ENCODE measurements at regions not wholly inside any gene's neighbourhood (a gene's known extent, or its start where the extent isn't known, plus 50 kb on each side); places are given as distances from the start of the nearest gene placed in this dataset.

GRCh38 chr5:2569176-2569575 lies 182.3 kb downstream of the IRX2 start:
- no peak for DNase-seq (ENCODE audit: low spot score in 2 of 2)
- intact Hi-C loops (cut with DNase I; ENCODE audit: low total_unique reads) = no loop called here
- WGBS, 2 donors = 79% methylated on average over 10 of the region's 10 CpGs
- no peak overlapping the region for H3K4me3 ChIP-seq (ENCODE audit: low read depth, poor library complexity, severe bottlenecking)
- TF ChIP-seq, protein P1, sequence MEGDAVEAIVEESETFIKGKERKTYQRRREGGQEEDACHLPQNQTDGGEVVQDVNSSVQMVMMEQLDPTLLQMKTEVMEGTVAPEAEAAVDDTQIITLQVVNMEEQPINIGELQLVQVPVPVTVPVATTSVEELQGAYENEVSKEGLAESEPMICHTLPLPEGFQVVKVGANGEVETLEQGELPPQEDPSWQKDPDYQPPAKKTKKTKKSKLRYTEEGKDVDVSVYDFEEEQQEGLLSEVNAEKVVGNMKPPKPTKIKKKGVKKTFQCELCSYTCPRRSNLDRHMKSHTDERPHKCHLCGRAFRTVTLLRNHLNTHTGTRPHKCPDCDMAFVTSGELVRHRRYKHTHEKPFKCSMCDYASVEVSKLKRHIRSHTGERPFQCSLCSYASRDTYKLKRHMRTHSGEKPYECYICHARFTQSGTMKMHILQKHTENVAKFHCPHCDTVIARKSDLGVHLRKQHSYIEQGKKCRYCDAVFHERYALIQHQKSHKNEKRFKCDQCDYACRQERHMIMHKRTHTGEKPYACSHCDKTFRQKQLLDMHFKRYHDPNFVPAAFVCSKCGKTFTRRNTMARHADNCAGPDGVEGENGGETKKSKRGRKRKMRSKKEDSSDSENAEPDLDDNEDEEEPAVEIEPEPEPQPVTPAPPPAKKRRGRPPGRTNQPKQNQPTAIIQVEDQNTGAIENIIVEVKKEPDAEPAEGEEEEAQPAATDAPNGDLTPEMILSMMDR (IDR thresholded peaks at IDR 0.05) = no peak
- TF ChIP-seq POLR2A (IDR thresholded peaks at IDR 0.05) = no peak

GRCh38 chr5:2566284-2566683 lies 185.2 kb downstream of the IRX2 start:
- WGBS, 2 donors = 68 to 71% methylated on average over 3 of the region's 3 CpGs
- H3K4me3 ChIP-seq (ENCODE audit: low read depth, poor library complexity, severe bottlenecking) = no peak overlapping the region
- TF ChIP-seq, protein P1 (IDR thresholded peaks at IDR 0.05) = no peak
- no peak for TF ChIP-seq POLR2A (IDR thresholded peaks at IDR 0.05)
- no peak for DNase-seq (ENCODE audit: low spot score in 2 of 2)
- intact Hi-C loops (cut with DNase I; ENCODE audit: low total_unique reads) = no loop called here

- intact Hi-C loops (cut with DNase I; ENCODE audit: low total_unique reads) = no loop called here
- 78 to 81% methylated on average over 6 of the region's 6 CpGs for WGBS, 2 donors
- TF ChIP-seq POLR2A (IDR thresholded peaks at IDR 0.05) = no peak
- TF ChIP-seq, protein P1 (IDR thresholded peaks at IDR 0.05) = no peak
- no peak overlapping the region for H3K4me3 ChIP-seq (ENCODE audit: low read depth, poor library complexity, severe bottlenecking)
- DNase-seq (ENCODE audit: low spot score in 2 of 2) = no peak
Measured at GRCh38 chr5:2565147-2565546, 186.3 kb downstream of the IRX2 start.

DNA sequence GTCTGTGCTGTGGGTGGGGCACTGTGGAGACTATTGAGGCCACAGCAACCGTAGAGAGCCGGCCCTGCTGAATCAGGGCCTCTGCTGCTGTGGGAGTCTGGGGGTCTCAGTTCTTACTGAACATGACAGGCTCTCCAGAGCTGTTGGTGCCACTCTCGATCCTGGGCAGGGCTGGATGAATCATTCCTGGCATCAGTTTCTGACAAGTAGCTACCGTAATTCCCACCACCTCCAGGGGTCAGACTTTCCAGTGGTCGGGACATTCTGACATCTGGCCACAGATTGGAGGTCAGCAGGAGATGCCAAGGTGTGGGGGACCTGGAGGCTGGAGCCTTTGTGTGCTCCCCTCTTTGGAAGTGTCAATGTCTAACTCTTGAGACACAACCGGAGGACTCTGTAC lies 188.4 kb downstream of the IRX2 start:
- H3K4me3 ChIP-seq (ENCODE audit: low read depth, poor library complexity, severe bottlenecking) = no peak overlapping the region
- 88 to 93% methylated on average over 6 of the region's 6 CpGs for WGBS, 2 donors
- DNase-seq (ENCODE audit: low spot score in 2 of 2) = no peak
- intact Hi-C loops (cut with DNase I; ENCODE audit: low total_unique reads) = no loop called here
- TF ChIP-seq POLR2A (IDR thresholded peaks at IDR 0.05) = no peak
- TF ChIP-seq, protein P1 (IDR thresholded peaks at IDR 0.05) = no peak

DNA sequence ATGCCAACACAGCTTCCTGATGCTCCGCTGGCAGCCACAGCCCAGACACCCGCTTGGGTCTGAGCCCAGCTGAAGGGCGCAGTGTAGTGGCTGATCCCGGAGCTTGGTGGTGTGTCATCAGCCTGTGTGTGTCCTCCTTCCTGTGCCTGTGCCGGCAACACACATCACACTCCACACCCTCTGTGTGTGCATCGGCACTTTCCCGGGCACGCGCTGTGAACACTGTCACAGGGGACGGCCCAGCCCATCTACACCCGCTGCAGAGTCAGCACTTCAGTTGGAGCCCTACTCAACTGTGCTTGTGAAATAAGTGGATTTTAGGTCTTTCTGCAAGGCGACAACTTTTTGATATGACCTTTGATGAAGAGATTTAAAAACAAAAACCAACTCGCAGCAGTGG lies 189.4 kb downstream of the IRX2 start:
- 79 to 80% methylated on average over 13 of the region's 13 CpGs for WGBS, 2 donors
- TF ChIP-seq, protein P1 (IDR thresholded peaks at IDR 0.05) = no peak
- no peak for TF ChIP-seq POLR2A (IDR thresholded peaks at IDR 0.05)
- DNase-seq (ENCODE audit: low spot score in 2 of 2) = no peak
- H3K4me3 ChIP-seq (ENCODE audit: low read depth, poor library complexity, severe bottlenecking) = no peak overlapping the region
- intact Hi-C loops (cut with DNase I; ENCODE audit: low total_unique reads) = no loop called here

DNA sequence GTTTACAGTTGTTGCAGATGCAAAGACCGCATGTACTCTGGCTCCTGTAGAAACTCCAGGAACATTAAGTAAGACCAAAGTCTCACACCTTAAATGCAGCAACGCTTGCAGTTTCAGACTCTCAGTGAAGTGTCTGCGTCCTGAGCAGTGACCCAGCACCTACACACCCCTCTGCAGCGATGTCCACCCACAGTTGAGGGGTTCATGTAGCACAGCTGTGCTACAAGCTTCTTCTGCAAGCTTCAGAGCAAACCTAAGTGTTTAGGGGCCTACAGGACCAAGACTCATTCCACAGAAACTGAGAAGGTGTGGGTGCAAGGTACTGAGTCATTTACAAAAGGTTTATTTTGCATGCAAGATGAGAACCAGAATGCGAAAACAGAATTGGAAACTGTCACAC lies 191.0 kb downstream of the IRX2 start:
- no peak overlapping the region for H3K4me3 ChIP-seq (ENCODE audit: low read depth, poor library complexity, severe bottlenecking)
- DNase-seq (ENCODE audit: low spot score in 2 of 2) = no peak
- intact Hi-C loops (cut with DNase I; ENCODE audit: low total_unique reads) = no loop called here
- TF ChIP-seq, protein P1 (IDR thresholded peaks at IDR 0.05) = no peak
- no peak for TF ChIP-seq POLR2A (IDR thresholded peaks at IDR 0.05)
- WGBS, 2 donors = 92 to 95% methylated on average over 5 of the region's 5 CpGs

All from lower leg skin (tissue), 4 donors.